GM18951 (cell line): ENCODE measurements at regions not wholly inside any gene's neighbourhood (a gene's known extent, or its start where the extent isn't known, plus 50 kb on each side); places are given as distances from the start of the nearest gene placed in this dataset.

Source experiments
- POLR2A ChIP-seq: IDR thresholded peaks from 4 replicates; pipeline ENCODE4 v1.6.1; 2011; ENCODE audit warnings: mild to moderate bottlenecking; ENCODE audit not compliant: insufficient read length, insufficient read depth; ENCODE audit errors: extremely low read depth
- in situ Hi-C: fragments of 300-500 bp; cut with MboI; formaldehyde crosslinking; loops from one replicate; pipeline ENCODE4 v1.12.0; 2022; ENCODE audit warnings: low sequenced_read_pairs, mixed read lengths, inconsistent platforms; ENCODE audit not compliant: unreplicated experiment

DNA sequence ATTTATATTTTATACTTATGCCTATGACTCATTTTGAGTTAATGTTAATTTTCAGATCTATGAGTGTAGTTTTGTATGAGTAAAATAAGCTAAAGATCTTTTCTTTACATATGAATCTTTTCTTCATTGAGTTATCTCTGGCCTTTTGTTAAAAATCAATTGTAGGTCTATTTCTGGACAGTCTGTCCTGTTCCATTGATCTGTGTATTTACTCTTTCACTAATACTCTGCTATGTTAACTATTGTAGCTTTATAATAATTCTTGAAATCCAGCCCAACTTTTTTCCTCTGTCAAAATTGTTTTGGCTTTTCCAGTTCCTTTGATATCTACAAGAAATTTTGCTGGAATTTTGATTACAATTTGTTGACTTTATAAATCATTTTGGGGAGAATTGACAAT lies 177.0 kb downstream of the RBM46 start:
- no peak for TF ChIP-seq POLR2A
- in situ Hi-C loops, result no loop called here

DNA sequence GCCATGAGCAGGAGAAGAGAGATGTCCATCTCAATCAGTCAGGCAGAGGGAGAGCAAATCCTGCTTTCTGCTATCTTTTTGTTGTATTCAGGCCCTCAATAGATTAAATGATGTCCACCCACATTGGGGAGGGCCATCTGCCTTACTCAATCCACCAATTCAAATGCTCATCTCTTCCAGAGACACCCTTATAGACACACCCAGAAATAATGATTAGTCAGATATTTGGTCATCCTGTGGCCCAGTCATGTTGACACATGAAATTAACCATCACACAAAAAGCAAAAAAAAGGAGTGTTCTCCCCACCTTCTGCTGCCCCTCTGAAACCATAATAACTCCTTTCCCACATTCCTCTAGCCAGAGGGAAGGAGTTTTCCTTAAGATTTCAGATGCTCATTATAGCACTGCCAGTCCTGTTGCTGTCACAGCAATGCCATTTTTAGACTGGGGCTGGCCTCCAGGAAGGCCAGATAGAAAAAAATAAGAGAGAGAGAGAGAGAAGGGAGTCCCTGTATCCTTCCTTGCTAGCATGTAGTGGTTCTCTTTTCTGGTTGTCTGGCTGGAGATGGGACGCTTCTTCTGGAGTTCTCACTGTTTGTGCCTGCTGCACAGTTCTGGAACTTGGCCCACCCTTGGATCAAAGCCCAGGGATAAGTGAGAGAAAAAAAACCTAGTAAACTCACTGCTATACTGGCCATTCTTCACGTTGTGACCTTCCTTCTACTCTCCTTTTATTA lies 177.7 kb downstream of the RBM46 start:
- TF ChIP-seq POLR2A, result no peak
- in situ Hi-C loops, result no loop called here

DNA sequence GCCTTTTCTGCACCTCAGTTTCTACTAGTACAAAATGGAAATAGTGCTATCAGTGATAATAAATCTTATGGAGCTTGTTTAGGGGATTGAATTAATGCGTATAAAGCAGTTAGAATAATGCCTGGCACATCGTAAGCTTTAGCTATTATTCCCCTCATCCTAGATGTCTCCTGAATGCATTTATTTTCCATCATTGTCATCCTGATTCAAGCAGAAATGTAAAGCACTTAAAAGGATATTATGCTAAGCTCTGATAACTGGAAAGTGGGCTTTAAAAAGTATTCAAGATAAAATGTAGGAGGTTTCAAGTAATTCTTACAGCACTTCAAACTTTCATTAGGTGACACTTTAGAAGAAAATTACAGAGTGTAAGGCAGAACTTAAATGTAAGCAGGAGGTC lies 178.7 kb downstream of the RBM46 start:
- in situ Hi-C loops, result no loop called here
- TF ChIP-seq POLR2A, result no peak

DNA sequence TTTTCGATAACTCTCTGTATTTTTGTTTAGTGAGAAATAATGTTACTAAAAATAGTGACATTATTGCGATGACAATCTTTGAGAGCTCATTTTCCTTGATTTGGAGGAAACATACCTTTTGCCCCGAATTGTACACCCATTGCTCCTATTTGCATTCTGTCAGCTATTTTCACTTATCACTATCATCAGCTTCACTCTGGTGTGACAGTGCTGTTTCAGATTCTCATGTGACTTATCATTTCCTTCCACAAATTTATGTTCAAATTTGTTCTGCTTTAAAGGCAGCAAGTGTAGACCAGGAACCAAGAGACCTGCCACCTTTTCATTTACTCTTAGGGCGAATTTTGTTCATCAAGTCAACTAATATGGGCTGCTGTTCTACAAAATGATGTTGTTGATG lies 179.4 kb downstream of the RBM46 start:
- TF ChIP-seq POLR2A, result no peak
- in situ Hi-C loops, result no loop called here

DNA sequence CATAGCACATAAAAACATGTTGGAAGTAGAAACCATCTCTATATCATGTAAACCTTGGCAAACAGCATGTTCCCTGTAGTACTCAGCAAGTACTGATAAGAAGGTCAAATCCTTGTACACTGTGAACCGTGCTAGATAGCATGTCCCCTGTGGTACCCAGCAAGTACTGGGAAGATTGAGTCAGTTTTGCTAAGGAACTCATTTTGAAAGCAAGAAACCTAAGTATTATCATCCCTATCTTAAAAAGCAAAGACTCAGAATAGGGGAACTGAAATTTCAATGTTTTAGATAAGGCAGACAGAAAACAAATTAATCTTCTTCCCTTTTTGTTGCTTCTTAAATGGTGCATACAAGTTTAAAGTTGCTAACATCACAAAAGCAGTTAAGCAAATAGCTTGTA lies 180.2 kb downstream of the RBM46 start:
- in situ Hi-C loops, result no loop called here
- no peak for TF ChIP-seq POLR2A

DNA sequence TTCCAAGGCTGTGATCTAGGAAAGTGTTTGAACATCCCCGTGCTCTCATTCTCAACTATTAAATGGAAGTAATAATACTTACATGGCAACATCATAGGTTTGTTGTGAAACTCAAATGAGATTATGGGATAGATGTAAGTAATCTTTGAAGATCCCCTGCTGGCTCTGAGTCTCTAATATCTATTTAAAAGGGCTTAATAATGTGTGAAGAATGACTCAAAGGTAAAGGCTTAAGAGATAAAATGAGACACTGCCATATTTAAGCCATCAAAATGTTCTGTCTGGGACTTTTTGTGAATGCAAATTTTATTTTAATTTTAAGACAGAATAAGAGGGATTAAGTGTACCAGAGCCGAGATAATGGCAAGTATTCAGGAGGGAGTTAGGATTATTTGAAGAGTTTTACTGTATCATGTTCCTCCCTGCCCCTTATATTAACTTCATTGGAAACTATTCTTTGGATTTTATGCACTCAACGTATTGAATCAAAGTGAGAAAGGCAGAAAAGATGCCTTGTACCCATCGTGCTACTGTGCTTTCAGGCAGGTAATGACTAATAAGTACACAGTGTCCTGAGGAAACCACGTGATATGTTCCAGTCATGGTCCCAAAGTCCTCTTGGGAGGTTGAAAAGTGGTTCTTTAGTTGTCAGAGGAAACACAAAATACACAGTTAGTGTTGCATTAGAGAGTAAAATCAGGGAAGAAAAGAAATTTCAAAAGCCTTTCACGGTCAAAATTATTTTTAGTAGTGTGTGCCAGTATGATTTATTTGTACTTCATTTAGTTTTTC lies 192.4 kb downstream of the RBM46 start:
- TF ChIP-seq POLR2A, result no peak
- in situ Hi-C loops, result no loop called here

DNA sequence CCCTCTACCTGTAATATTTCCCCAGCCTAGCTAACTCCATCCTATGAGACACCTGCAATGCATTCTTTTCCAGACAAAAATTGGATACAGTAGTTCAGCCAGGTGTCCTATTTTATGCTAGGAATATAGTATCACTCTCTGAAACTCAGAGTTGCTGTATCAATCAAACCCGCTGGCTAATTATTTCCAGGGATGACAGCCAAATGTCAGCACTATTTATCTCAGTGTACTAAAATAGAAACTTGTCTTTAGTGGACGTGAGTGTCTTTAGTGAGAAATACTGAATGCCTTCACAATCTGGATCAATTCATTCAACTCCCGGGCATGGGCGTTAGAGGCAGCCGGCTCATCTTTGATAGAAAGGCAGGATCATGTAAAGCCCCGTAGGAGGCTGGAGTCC lies 196.2 kb downstream of the RBM46 start:
- in situ Hi-C loops, result loop anchor here (25.0 kb wide), 1 partner anchor 385 kb away; no protein-coding TSS in a partner anchor
- no peak for TF ChIP-seq POLR2A

DNA sequence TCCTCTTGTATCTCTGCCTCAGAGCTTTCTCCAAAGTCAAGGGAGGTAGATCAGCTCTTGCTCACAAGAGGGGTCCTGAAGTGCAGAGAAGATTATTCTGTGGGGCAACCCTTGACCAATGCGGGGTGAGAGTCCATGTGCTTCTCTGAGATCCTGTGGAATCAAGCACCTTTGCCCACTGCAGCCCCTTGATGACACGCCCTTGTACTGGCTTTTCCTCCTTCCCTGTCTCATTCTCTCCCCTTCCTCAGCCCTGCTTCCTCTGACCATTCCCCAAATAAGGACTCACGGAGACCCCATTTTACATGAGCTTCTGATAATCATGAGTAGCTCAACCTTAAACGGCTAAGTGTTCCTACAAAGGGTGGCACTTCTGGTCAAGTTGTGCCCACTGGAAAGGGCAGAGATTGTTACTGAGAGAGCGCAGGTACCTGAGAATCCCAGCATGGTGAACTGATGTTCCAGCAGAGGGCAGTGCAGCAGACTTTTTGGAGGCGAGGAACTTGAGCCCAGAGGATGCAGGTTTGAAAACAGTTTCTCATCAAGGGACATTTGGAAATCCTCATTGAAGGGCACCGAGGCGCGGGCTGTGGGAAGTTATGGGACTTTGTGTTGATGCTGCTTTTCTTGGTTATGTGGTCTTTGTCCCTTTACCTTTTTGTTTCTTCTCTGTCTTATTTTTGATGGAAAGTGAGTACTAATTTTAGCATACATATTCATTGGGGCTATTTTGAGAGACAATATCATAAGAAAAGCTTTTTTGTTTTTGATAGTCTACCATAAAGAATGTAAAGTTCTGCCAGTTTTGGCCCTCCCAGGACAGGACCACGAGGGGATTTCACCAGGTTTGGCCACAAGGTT lies 201.3 kb downstream of the RBM46 start:
- no peak for TF ChIP-seq POLR2A
- in situ Hi-C loops, result loop anchor here (25.0 kb wide), 1 partner anchor 380 kb away; no protein-coding TSS in a partner anchor

DNA sequence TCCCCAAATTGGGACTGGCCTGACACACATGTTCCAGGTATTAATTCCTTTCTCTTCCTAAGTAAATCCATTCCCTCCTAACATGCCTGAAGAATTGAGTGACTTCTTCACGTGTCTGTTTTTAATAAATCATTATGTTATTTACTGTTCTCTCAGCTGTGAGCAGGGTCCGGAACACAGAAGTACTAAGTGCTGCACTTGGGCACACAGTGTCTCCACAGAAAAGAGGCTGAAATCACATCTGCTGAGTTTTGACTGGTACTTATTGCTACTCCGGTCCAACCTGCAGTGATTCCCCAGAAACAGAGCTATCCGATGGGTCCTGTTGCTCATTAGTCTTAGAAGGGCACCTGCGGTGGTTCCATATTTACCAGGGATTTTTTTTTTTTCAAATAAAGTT lies 202.6 kb downstream of the RBM46 start:
- no peak for TF ChIP-seq POLR2A
- in situ Hi-C loops, result loop anchor here (25.0 kb wide), 1 partner anchor 379 kb away; no protein-coding TSS in a partner anchor

DNA sequence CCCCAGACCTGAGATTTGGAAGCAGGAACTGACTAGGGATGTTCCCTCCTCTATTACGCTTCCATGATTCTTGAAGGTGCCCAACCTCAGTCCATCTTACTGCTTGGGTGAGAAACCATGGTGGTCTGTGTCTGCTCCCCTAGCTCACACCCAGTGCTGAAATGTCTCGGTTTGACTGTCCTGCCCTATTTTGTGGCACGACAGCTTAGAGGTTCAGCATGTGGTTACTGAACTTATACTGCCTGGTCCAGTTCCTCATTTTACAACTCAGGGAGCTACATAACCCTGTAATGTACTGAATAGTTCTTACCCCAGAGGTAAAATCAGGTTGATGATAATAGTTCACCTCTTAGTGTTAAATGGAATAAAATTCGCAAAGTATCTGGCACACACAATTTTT lies 203.1 kb downstream of the RBM46 start:
- in situ Hi-C loops, result loop anchor here (25.0 kb wide), 1 partner anchor 378 kb away; no protein-coding TSS in a partner anchor
- TF ChIP-seq POLR2A, result no peak

DNA sequence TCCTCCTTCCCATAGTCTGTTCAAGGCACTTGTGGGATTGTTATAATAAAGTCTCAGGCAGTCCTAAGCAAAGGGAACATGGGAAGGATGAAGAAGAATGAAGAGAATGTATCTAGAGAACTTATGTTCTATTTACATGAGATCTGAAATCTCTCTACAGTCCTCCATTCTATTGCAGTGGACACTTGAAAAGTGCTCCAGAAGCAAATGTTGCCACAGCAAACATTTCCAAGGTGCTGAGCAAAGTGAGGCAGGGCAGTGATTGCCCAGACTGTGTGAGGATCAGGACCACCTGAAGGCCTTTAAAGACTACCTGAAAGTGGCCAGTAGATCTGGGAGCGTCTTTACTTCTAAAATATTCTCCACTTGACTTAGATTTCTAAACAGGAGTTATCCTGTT lies 203.5 kb downstream of the RBM46 start:
- in situ Hi-C loops, result loop anchor here (25.0 kb wide), 1 partner anchor 378 kb away; no protein-coding TSS in a partner anchor
- no peak for TF ChIP-seq POLR2A

DNA sequence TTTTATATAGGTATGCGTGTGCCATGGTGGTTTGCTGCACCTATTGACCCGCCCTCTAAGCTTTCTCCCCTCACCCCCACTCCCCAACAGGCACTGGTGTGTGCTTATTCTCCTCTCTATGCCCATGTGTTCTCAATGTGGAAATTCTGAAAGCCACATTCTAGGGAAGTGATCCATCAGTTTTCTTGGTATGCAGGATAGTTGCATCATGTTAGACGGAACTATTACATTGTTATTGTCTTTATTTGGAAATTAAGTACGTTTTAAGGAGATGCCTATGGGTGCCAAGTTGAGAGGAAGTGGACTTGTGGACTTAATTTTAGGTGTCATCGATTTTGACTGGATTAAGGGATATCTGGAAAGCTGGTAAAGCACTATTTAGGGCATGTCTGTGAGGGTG lies 204.6 kb downstream of the RBM46 start:
- in situ Hi-C loops, result loop anchor here (25.0 kb wide), 1 partner anchor 377 kb away; no protein-coding TSS in a partner anchor
- TF ChIP-seq POLR2A, result no peak

DNA sequence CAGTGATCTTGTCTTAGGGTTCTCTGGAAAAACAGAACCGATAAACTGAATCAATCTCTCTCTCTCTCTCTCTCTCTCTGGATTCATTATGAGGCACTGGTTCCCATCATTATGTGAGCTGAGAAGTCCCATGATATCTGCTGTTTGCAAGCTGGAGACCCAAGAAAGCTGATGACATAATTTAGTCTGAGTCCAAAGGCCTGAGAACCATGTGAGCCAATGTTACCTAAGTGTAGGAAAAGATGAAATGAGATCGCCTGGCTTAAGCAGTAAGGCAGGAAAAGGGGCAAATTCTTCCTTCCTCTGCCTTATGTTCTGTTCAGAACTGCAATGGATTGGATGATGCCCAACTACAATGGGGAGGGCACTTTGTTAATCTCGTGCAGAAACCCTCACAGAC lies 207.4 kb downstream of the RBM46 start:
- in situ Hi-C loops, result loop anchor here (25.0 kb wide), 1 partner anchor 374 kb away; no protein-coding TSS in a partner anchor
- no peak for TF ChIP-seq POLR2A
